ENCODE measurements at regions not wholly inside any gene's neighbourhood (a gene's known extent, or its start where the extent isn't known, plus 50 kb on each side); places are given as distances from the start of the nearest gene placed in this dataset.
"Not testable (repeated sequence)": the region's sequence is repeated elsewhere in the genome, so short reads cannot be mapped to it uniquely, and the experiment has no call there.

- Histone ChIP-seq H3K4me3 (ENCODE audit: low read length) (no peak overlapping the region), H2AFZ (ENCODE audit: low read length) (no peak overlapping the region), H3K4me2 (ENCODE audit: low read depth, low read length) (no peak overlapping the region), H3K4me1 (ENCODE audit: low read length) (no peaks in the 10 kb centered on the region), H3K27ac (ENCODE audit: low read length) (no peak overlapping the region), H3K27me3 (replicated peaks; ENCODE audit: insufficient read depth, low read length) (no peaks in the 10 kb centered on the region), H3K9me2 (replicated peaks; ENCODE audit: insufficient read depth, low read length) (no peaks in the 10 kb centered on the region), H3K9ac (ENCODE audit: low read length) (no peak overlapping the region), H3K36me3 (replicated peaks; ENCODE audit: insufficient read depth, low read length) (no peaks in the 10 kb centered on the region), H4K20me1 (ENCODE audit: insufficient read depth, low read length) (no peaks in the 10 kb centered on the region), H3K79me2 (ENCODE audit: low read length) (no peaks in the 10 kb centered on the region), H3F3A (ENCODE audit: insufficient read depth, low read length) (no peaks in the 10 kb centered on the region), H3K9me3 (replicated peaks; ENCODE audit: insufficient read depth, low read length) (no peaks in the 10 kb centered on the region)
- TF ChIP-seq CTCF (IDR thresholded peaks at IDR 0.05; ENCODE audit: low read length) (no peak), EZH2phosphoT487 (IDR thresholded peaks at IDR 0.05; ENCODE audit: low read length) (no peak)
- no peak for DNase-seq
Measured at GRCh38 chr13:60273971-60274527, 110.3 kb upstream of the DIAPH3 start.

GRCh38 chr13:60274655-60275054 is 110.9 kb upstream of the DIAPH3 start:
- Histone ChIP-seq H4K20me1 (ENCODE audit: insufficient read depth, low read length) (no peaks in the 10 kb centered on the region), H3K27me3 (replicated peaks; ENCODE audit: insufficient read depth, low read length) (no peaks in the 10 kb centered on the region), H3K36me3 (replicated peaks; ENCODE audit: insufficient read depth, low read length) (no peaks in the 10 kb centered on the region), H3K9ac (ENCODE audit: low read length) (no peak overlapping the region), H3K79me2 (ENCODE audit: low read length) (no peaks in the 10 kb centered on the region), H3K9me3 (replicated peaks; ENCODE audit: insufficient read depth, low read length) (no peaks in the 10 kb centered on the region), H3K4me2 (ENCODE audit: low read depth, low read length) (no peak overlapping the region), H3K9me2 (replicated peaks; ENCODE audit: insufficient read depth, low read length) (no peaks in the 10 kb centered on the region), H3K27ac (ENCODE audit: low read length) (no peak overlapping the region), H2AFZ (ENCODE audit: low read length) (no peak overlapping the region), H3K4me3 (ENCODE audit: low read length) (no peak overlapping the region), H3K4me1 (ENCODE audit: low read length) (no peaks in the 10 kb centered on the region), H3F3A (ENCODE audit: insufficient read depth, low read length) (no peaks in the 10 kb centered on the region)
- TF ChIP-seq CTCF (IDR thresholded peaks at IDR 0.05; ENCODE audit: low read length) = no peak
- TF ChIP-seq EZH2phosphoT487 (IDR thresholded peaks at IDR 0.05; ENCODE audit: low read length) = no peak
- DNase-seq = no peak

- H3K9me2 ChIP-seq (replicated peaks; ENCODE audit: insufficient read depth, low read length) = no peaks in the 10 kb centered on the region
- no peak overlapping the region for H3K9ac ChIP-seq (ENCODE audit: low read length)
- no peak overlapping the region for H3K27ac ChIP-seq (ENCODE audit: low read length)
- H3K9me3 ChIP-seq (replicated peaks; ENCODE audit: insufficient read depth, low read length) = no peaks in the 10 kb centered on the region
- H4K20me1 ChIP-seq (ENCODE audit: insufficient read depth, low read length) = no peaks in the 10 kb centered on the region
- H3K27me3 ChIP-seq (replicated peaks; ENCODE audit: insufficient read depth, low read length) = no peaks in the 10 kb centered on the region
- no peak overlapping the region for H3K4me2 ChIP-seq (ENCODE audit: low read depth, low read length)
- H3F3A ChIP-seq (ENCODE audit: insufficient read depth, low read length) = no peaks in the 10 kb centered on the region
- no peak overlapping the region for H3K4me3 ChIP-seq (ENCODE audit: low read length)
- H3K4me1 ChIP-seq (ENCODE audit: low read length) = no peaks in the 10 kb centered on the region
- no peaks in the 10 kb centered on the region for H3K79me2 ChIP-seq (ENCODE audit: low read length)
- DNase-seq = no peak
- H2AFZ ChIP-seq (ENCODE audit: low read length) = no peak overlapping the region
- no peak for TF ChIP-seq EZH2phosphoT487 (IDR thresholded peaks at IDR 0.05; ENCODE audit: low read length)
- no peak for TF ChIP-seq EZH2 (optimal IDR thresholded peaks at IDR 0.05; ENCODE audit: low read depth, low read length)
- TF ChIP-seq CTCF (IDR thresholded peaks at IDR 0.05; ENCODE audit: low read length) = no peak
- no peaks in the 10 kb centered on the region for H3K36me3 ChIP-seq (replicated peaks; ENCODE audit: insufficient read depth, low read length)
Measured at GRCh38 chr13:60275208-60275607, 111.5 kb upstream of the DIAPH3 start.

GRCh38 chr13:60280524-60280923 is 116.5 kb upstream of the TDRD3 start:
- not testable (repeated sequence) for H3K4me3 ChIP-seq (ENCODE audit: low read length); H3K9ac ChIP-seq (ENCODE audit: low read length); H3K36me3 ChIP-seq (replicated peaks; ENCODE audit: insufficient read depth, low read length); DNase-seq; H3K9me2 ChIP-seq (replicated peaks; ENCODE audit: insufficient read depth, low read length); H4K20me1 ChIP-seq (ENCODE audit: insufficient read depth, low read length); H2AFZ ChIP-seq (ENCODE audit: low read length); H3K4me2 ChIP-seq (ENCODE audit: low read depth, low read length); H3K27me3 ChIP-seq (replicated peaks; ENCODE audit: insufficient read depth, low read length); H3K9me3 ChIP-seq (replicated peaks; ENCODE audit: insufficient read depth, low read length); H3K4me1 ChIP-seq (ENCODE audit: low read length); H3K27ac ChIP-seq (ENCODE audit: low read length); H3K79me2 ChIP-seq (ENCODE audit: low read length); H3F3A ChIP-seq (ENCODE audit: insufficient read depth, low read length)

Measured in MM.1S (cell line).